Testis (tissue), 2 donors: ENCODE measurements at regions not wholly inside any gene's neighbourhood (a gene's known extent, or its start where the extent isn't known, plus 50 kb on each side); places are given as distances from the start of the nearest gene placed in this dataset.
"Not testable (repeated sequence)": the region's sequence is repeated elsewhere in the genome, so short reads cannot be mapped to it uniquely, and the experiment has no call there.

ENCODE experiments used
- DNase-seq: peaks from one replicate; pipeline ENCODE4 v3.0.0-alpha.2; 2019
- H3K27ac ChIP-seq, 2 donors: fragments of 200-600 bp; sonication (generic); one replicate each; pipeline ENCODE4 v1.5.1; 2019
- H3K27me3 ChIP-seq: fragments of 200-600 bp; sonication (generic); one replicate; pipeline ENCODE4 v1.5.1; 2019
- H3K36me3 ChIP-seq: fragments of 200-600 bp; sonication (generic); one replicate; pipeline ENCODE4 v1.5.1; 2017; ENCODE audit warnings: low read depth; ENCODE audit errors: missing control alignments
- H3K4me1 ChIP-seq: fragments of 200-600 bp; sonication (generic); one replicate; pipeline ENCODE4 v1.5.1; 2019
- H3K4me3 ChIP-seq, 2 donors: fragments of 200-600 bp; sonication (generic); one replicate each; pipeline ENCODE4 v1.5.1; 2017 to 2019
- H3K9me3 ChIP-seq: fragments of 200-600 bp; sonication (generic); one replicate; pipeline ENCODE4 v1.5.1; 2017
- POLR2A ChIP-seq: fragments of 450-650 bp; IDR thresholded peaks from one replicate; pipeline ENCODE4 v1.6.1; 2017; ENCODE audit warnings: antibody characterized with exemption, mild to moderate bottlenecking, moderate library complexity
- WGBS, 2 donors: methylation state at CpG; one replicate each; pipeline ENCODE4 v1.1.5; 2018; 5-methylcytosine and 5-hydroxymethylcytosine counted together
- intact Hi-C: fragments of 100-400 bp; cut with DNase I; formaldehyde crosslinking; loops from one replicate; pipeline ENCODE4 v1.15.1; 2023; ENCODE audit warnings: low total_unique reads
- TF ChIP-seq, protein P1 (sequence below), 3 experiments: fragments of 450-650 bp in 2 of 3; fragments of 200-600 bp in 1 of 3; sonication (generic) in 1 of 3; IDR thresholded peaks; one replicate each; pipeline ENCODE4 v1.5.1; 2016 to 2019; ENCODE audit warnings: antibody characterized with exemption in 3 of 3, mild to moderate bottlenecking in 2 of 3, moderate library complexity in 1 of 3

DNA sequence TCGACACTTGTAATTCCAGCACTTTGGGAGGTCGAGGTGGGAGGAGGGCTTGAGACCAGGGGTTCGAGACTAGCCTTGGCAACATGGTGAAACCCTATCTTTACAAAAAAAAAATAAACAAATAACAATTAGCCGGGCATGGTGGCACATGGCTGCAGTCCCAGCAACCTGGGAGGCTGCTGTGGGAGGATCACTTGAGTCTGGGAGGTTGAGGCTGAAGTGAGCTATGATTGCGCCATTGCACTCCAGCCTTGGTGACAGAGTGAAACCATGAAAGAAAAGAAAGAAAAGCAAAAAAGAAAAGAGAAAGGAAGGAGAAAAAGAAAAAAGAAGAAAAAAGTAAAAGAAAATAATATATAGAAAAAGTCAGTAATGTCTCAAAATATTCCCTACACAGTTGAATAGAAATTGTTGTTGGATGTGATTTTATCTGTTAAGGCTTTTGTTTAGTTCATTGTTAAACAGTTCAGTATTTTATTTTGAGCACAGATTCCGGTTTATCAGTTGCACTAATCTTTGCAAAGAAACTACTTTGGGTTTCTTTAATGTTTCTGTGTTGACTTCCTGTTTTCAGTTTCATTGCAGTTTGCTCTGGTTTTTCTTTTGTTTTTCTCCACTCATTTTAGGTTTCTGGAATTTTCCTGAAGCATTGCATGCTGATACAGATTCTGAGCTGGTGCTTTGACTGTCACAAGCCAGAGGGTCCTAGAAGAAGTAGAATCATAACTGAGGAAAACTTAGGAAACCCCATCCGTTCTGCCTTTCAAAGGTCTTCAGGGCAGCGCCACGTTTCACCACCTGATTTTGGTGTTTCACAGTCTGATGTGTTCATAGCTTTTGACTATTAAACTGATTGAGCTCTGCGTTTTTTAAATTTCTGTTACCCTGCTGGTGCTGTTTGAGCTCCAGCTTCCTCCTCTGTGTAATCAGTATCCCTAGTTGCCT, 378.6 kb upstream of the AMELY start:
- no peak for TF ChIP-seq POLR2A
- TF ChIP-seq, protein P1, sequence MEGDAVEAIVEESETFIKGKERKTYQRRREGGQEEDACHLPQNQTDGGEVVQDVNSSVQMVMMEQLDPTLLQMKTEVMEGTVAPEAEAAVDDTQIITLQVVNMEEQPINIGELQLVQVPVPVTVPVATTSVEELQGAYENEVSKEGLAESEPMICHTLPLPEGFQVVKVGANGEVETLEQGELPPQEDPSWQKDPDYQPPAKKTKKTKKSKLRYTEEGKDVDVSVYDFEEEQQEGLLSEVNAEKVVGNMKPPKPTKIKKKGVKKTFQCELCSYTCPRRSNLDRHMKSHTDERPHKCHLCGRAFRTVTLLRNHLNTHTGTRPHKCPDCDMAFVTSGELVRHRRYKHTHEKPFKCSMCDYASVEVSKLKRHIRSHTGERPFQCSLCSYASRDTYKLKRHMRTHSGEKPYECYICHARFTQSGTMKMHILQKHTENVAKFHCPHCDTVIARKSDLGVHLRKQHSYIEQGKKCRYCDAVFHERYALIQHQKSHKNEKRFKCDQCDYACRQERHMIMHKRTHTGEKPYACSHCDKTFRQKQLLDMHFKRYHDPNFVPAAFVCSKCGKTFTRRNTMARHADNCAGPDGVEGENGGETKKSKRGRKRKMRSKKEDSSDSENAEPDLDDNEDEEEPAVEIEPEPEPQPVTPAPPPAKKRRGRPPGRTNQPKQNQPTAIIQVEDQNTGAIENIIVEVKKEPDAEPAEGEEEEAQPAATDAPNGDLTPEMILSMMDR (IDR thresholded peaks at IDR 0.05) = no peak

GRCh38 chrY:7288611-7289010, 377.1 kb upstream of the AMELY start:
- H3K27me3 ChIP-seq = no peaks in the 10 kb centered on the region
- DNase-seq = no peak
- 65 to 80% methylated on average over 4 to 5 of the region's 5 CpGs for WGBS, 2 donors
- intact Hi-C loops = no loop called here
- H3K9me3 ChIP-seq = no peaks in the 10 kb centered on the region
- no peak overlapping the region for H3K27ac ChIP-seq
- no peak overlapping the region for H3K4me3 ChIP-seq
- H3K36me3 ChIP-seq = no peaks in the 10 kb centered on the region
- H3K4me1 ChIP-seq = no peaks in the 10 kb centered on the region
- TF ChIP-seq, protein P1 (IDR thresholded peaks at IDR 0.05) = no peak
- no peak for TF ChIP-seq POLR2A

More for the DNA sequence above, 378.6 kb upstream of the AMELY start:
- DNase-seq = no peak
- H3K9me3 ChIP-seq = no peaks in the 10 kb centered on the region
- WGBS, 2 donors = 72 to 87% methylated on average over 10 of the region's 10 CpGs
- H3K4me3 ChIP-seq = no peak overlapping the region
- H3K4me1 ChIP-seq = no peaks in the 10 kb centered on the region
- intact Hi-C loops = no loop called here
- H3K36me3 ChIP-seq = no peaks in the 10 kb centered on the region
- H3K27ac ChIP-seq = no peak overlapping the region
- H3K27me3 ChIP-seq = no peaks in the 10 kb centered on the region

DNA sequence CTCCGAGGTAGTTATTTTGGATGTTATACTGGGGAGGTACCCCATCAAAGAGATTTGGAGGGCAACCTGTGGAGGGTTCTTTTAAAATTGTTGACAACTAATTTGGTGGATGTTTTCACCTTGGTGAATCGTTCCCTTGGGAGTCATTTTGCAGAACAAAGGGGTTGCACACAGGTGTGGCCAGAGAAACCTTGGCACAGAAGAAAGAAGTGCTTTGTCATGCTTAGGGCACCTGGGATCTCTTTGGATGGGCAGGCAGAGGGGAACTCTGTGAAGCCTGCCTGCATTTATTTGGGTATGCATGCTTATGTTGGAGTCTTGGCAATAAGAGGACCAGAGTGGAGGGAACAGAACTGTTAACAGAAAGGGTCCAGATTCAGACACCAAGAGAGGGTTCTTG, 376.4 kb upstream of the AMELY start:
- intact Hi-C loops, H3K9me3 ChIP-seq, H3K27ac ChIP-seq, H3K4me1 ChIP-seq, DNase-seq, H3K27me3 ChIP-seq, H3K4me3 ChIP-seq, H3K36me3 ChIP-seq: not testable (repeated sequence)
- 73% methylated on average over 1 of the region's 2 CpGs; no CpG with 5 or more reads in 1 of the 2 donors for WGBS, 2 donors

DNA sequence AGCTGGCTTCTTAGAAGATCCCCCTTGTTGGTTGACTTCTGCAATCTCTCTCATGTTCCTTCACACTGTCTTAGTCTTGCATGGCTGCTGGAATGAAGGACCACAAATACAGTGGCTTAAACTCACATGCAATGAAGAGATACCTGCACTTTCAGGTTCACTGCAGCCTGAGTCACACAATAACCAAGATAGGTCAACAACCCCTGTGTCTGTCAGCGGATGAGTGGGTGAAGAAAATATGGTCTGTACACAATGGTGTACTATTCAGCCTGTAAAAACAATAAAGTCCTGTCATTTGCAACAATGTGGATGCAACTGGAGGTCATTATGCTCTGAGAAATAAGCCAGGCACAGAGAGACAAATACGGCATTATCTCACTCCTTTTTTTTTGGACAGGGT, 373.8 kb upstream of the AMELY start:
- Histone ChIP-seq H3K4me1 (no peaks in the 10 kb centered on the region), H3K4me3 (no peak overlapping the region), H3K27ac (no peak overlapping the region), H3K27me3 (no peaks in the 10 kb centered on the region), H3K9me3 (no peaks in the 10 kb centered on the region), H3K36me3 (no peaks in the 10 kb centered on the region)
- no peak for TF ChIP-seq POLR2A
- TF ChIP-seq, protein P1 (IDR thresholded peaks at IDR 0.05) = no peak
- WGBS, 2 donors = 63 to 92% methylated on average over 2 of the region's 2 CpGs
- intact Hi-C loops = no loop called here
- DNase-seq = no peak

DNA sequence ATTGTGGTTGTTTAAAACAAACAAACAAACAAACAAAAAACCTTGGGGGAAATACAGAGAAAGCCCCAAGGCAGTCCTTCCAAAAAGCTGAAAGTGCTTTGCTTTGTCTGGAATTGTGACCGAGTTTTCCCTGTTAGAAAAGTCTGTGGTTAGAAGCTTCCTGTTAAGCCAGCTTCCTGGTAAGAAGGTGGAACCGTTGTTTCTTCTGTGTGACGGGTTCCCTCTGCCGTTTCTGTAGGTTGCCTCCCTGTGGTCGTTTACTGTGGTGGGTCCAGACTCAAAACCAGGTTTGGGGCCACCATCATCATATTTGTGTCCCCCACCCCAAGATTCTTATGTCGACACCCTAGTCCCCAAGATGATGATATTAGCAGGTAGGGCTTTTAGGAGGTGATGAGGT, 371.4 kb upstream of the AMELY start:
- 63 to 83% methylated on average over 6 of the region's 6 CpGs for WGBS, 2 donors
- DNase-seq = no peak
- no peak for TF ChIP-seq POLR2A
- TF ChIP-seq, protein P1 (IDR thresholded peaks at IDR 0.05) = no peak
- H3K27me3 ChIP-seq = no peaks in the 10 kb centered on the region
- H3K27ac ChIP-seq = no peak overlapping the region
- no peak overlapping the region for H3K4me3 ChIP-seq
- intact Hi-C loops = no loop called here
- no peaks in the 10 kb centered on the region for H3K9me3 ChIP-seq
- H3K36me3 ChIP-seq = no peaks in the 10 kb centered on the region
- H3K4me1 ChIP-seq = no peaks in the 10 kb centered on the region

DNA sequence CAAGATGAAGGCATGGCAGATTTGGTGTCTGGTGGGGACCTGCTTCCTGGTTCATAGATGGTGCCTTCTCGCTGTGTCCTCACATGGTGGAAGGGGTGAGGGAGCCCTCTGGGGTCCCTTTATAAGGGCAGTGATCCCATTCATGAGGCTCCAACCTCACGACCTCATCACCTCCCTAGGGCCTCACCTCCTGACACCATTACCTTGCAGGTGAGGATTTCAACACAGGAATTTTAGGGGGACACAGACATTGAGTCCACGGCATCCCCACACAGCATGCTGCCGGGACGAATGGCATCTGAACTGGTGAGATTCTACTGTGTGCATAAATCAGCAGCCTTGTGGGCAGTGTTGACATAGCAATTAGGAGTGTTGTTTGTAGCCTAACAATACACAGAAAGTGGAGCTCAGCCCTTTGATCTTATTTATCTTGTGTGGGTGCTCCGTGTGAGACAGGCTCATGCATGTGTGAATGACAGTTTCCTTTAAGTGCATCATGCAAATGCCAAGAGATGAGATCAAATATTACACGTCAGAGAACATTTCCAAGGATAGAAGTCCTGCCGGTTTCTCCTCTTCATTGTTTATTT, 368.7 kb upstream of the AMELY start:
- DNase-seq, H3K4me1 ChIP-seq, H3K4me3 ChIP-seq, intact Hi-C loops, H3K27ac ChIP-seq, H3K36me3 ChIP-seq, H3K9me3 ChIP-seq, H3K27me3 ChIP-seq: not testable (repeated sequence)
- 88 to 98% methylated on average over 3 to 6 of the region's 8 CpGs for WGBS, 2 donors
